Ascending aorta (tissue), 2 donors: ENCODE measurements at regions not wholly inside any gene's neighbourhood (a gene's known extent, or its start where the extent isn't known, plus 50 kb on each side); places are given as distances from the start of the nearest gene placed in this dataset.

Experiments used
- DNase-seq, 2 donors: peaks; one replicate each; pipeline ENCODE4 v3.0.0-alpha.2; 2019; ENCODE audit warnings: low spot score in 2 of 2
- H3K27ac ChIP-seq, 2 donors: fragments of 200-600 bp; sonication (generic); one replicate each; pipeline ENCODE4 v1.5.1; 2016 to 2017; ENCODE audit warnings: mild to moderate bottlenecking in 1 of 2
- H3K27me3 ChIP-seq: fragments of 200-600 bp; sonication (generic); one replicate; pipeline ENCODE4 v1.5.1; 2017
- H3K36me3 ChIP-seq, 2 donors: fragments of 200-600 bp; sonication (generic); one replicate each; pipeline ENCODE4 v1.5.1; 2016
- H3K4me1 ChIP-seq, 2 donors: fragments of 200-600 bp; sonication (generic); one replicate each; pipeline ENCODE4 v1.5.1; 2016 to 2017; ENCODE audit warnings: mild to moderate bottlenecking in 1 of 2
- H3K4me3 ChIP-seq, 2 donors: fragments of 200-600 bp; sonication (generic); one replicate each; pipeline ENCODE4 v1.5.1; 2016 to 2017; ENCODE audit warnings: mild to moderate bottlenecking in 1 of 2
- H3K9me3 ChIP-seq, 2 donors: fragments of 200-600 bp; sonication (generic); one replicate each; pipeline ENCODE4 v1.5.1; 2016
- intact Hi-C: fragments of 100-400 bp; cut with DNase I; formaldehyde crosslinking; loops from one replicate; pipeline ENCODE4 v1.15.1; 2023
- TF ChIP-seq, protein P1 (sequence below), 3 experiments: fragments of 200-600 bp in 2 of 3; fragments of 450-650 bp in 1 of 3; sonication (generic) in 2 of 3; IDR thresholded peaks; one replicate each; pipeline ENCODE4 v1.5.1; 2016 to 2019; ENCODE audit warnings: antibody characterized with exemption in 3 of 3, mild to moderate bottlenecking in 1 of 3, moderate library complexity in 1 of 3

GRCh38 chr11:103584021-103584420 is 452.4 kb upstream of the DDI1 start:
- H3K27ac ChIP-seq: no peak overlapping the region
- intact Hi-C loops: no loop called here
- TF ChIP-seq, protein P1, sequence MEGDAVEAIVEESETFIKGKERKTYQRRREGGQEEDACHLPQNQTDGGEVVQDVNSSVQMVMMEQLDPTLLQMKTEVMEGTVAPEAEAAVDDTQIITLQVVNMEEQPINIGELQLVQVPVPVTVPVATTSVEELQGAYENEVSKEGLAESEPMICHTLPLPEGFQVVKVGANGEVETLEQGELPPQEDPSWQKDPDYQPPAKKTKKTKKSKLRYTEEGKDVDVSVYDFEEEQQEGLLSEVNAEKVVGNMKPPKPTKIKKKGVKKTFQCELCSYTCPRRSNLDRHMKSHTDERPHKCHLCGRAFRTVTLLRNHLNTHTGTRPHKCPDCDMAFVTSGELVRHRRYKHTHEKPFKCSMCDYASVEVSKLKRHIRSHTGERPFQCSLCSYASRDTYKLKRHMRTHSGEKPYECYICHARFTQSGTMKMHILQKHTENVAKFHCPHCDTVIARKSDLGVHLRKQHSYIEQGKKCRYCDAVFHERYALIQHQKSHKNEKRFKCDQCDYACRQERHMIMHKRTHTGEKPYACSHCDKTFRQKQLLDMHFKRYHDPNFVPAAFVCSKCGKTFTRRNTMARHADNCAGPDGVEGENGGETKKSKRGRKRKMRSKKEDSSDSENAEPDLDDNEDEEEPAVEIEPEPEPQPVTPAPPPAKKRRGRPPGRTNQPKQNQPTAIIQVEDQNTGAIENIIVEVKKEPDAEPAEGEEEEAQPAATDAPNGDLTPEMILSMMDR (IDR thresholded peaks at IDR 0.05): no peak

DNA sequence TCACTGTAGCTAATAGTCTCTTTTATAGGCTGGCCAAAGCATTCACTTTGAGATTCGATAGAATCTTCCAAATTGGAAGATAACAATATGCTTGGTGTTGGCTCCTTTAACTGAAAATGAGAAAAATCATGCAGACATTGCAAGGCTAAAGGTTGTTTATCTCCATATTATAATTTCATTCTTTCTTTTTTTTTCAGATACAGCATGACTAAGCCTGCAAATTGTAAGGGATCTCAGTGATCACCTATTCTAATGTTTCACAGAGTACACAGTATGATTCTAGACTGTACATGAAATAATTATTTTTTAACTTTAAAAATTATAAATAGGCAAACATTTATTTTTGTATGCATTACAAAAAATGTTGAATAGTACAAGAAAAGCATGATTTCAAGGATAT is 451.7 kb upstream of the DDI1 start:
- no peaks in the 10 kb centered on the region for H3K27me3 ChIP-seq
- H3K36me3 ChIP-seq: no peaks in the 10 kb centered on the region
- TF ChIP-seq, protein P1 (IDR thresholded peaks at IDR 0.05): no peak
- H3K27ac ChIP-seq: no peak overlapping the region
- intact Hi-C loops: no loop called here
- no peaks in the 10 kb centered on the region for H3K9me3 ChIP-seq
- no peaks in the 10 kb centered on the region for H3K4me1 ChIP-seq
- DNase-seq: no peak
- H3K4me3 ChIP-seq: no peak overlapping the region

More at GRCh38 chr11:103584021-103584420, 452.4 kb upstream of the DDI1 start:
- H3K36me3 ChIP-seq: no peaks in the 10 kb centered on the region
- no peaks in the 10 kb centered on the region for H3K9me3 ChIP-seq
- no peak for DNase-seq
- H3K27me3 ChIP-seq: no peaks in the 10 kb centered on the region
- no peaks in the 10 kb centered on the region for H3K4me1 ChIP-seq
- H3K4me3 ChIP-seq: no peak overlapping the region

- TF ChIP-seq, protein P1 (IDR thresholded peaks at IDR 0.05): no peak
- Histone ChIP-seq H3K4me1 (no peaks in the 10 kb centered on the region), H3K4me3 (no peak overlapping the region), H3K27me3 (no peaks in the 10 kb centered on the region), H3K9me3 (no peaks in the 10 kb centered on the region), H3K27ac (no peak overlapping the region), H3K36me3 (no peaks in the 10 kb centered on the region)
- DNase-seq: no peak
- intact Hi-C loops: no loop called here
These were observed 451.0 kb upstream of the DDI1 start for GRCh38 chr11:103585401-103585800.

DNA sequence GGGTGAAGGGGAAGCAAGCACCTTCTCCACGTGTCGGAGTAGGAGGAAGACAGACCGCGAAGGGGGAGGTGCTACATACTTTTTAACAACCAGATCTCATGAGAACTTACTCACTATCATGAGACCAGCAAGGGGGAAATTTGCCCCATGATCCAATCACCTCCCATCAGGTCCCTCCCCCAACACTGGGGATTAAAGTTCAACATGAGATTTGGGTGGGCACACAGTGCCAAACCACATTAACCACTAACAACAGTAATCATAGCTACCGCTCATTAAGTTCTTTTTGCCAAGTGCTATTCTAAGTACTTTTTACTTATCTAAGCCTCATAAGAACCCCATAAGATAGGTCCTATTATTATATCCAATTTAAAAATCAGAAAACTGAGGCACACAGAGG is 450.5 kb upstream of the DDI1 start:
- H3K4me1 ChIP-seq: no peaks in the 10 kb centered on the region
- no peaks in the 10 kb centered on the region for H3K27me3 ChIP-seq
- no peak for DNase-seq
- no peaks in the 10 kb centered on the region for H3K36me3 ChIP-seq
- intact Hi-C loops: no loop called here
- no peaks in the 10 kb centered on the region for H3K9me3 ChIP-seq
- no peak overlapping the region for H3K4me3 ChIP-seq
- no peak overlapping the region for H3K27ac ChIP-seq
- TF ChIP-seq, protein P1 (IDR thresholded peaks at IDR 0.05): no peak

DNA sequence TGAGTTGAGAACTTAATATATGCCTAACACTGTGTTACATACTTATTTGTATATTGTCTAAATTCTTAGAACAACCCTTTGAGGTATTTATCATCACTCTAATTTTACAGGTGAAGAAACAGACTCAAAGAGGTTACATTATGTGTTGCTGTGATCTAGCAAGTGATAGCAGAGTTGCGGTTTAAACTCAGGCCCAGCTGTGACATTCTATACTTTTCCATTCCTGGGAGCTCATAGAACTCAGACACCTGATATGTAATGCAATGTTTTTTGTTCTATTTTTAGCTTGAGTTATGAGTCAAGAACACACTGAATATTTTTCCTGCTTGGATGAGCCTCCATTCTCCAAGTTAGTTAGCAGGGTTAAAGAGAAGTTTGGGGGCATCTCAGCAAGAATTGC is 449.7 kb upstream of the DDI1 start:
- Histone ChIP-seq H3K4me1 (no peaks in the 10 kb centered on the region), H3K27ac (no peak overlapping the region), H3K4me3 (no peak overlapping the region), H3K36me3 (no peaks in the 10 kb centered on the region), H3K9me3 (no peaks in the 10 kb centered on the region), H3K27me3 (no peaks in the 10 kb centered on the region)
- no peak for DNase-seq
- TF ChIP-seq, protein P1 (IDR thresholded peaks at IDR 0.05): no peak
- intact Hi-C loops: no loop called here
